ENCODE measurements at regions not wholly inside any gene's neighbourhood (a gene's known extent, or its start where the extent isn't known, plus 50 kb on each side); places are given as distances from the start of the nearest gene placed in this dataset.

- no peak for TF ChIP-seq CTCF (IDR thresholded peaks at IDR 0.05)
- no peak for TF ChIP-seq POLR2A (IDR thresholded peaks at IDR 0.05)
These were observed 150.2 kb upstream of the FZD8 start for GRCh38 chr10:35792291-35792690.

All from Peyer's patch (tissue), 4 donors.